WI38 (cell line): ENCODE measurements at regions not wholly inside any gene's neighbourhood (a gene's known extent, or its start where the extent isn't known, plus 50 kb on each side); places are given as distances from the start of the nearest gene placed in this dataset.
"Not testable (repeated sequence)": the region's sequence is repeated elsewhere in the genome, so short reads cannot be mapped to it uniquely, and the experiment has no call there.

Experiments used
- H3K4me3 ChIP-seq: 2 replicates; pipeline ENCODE4 v1.5.1; 2011; ENCODE audit warnings: low read depth, mild to moderate bottlenecking, control low read depth, low read length
- TF ChIP-seq, protein P1 (sequence below): IDR thresholded peaks from 2 replicates; pipeline ENCODE4 v1.5.1; 2012; ENCODE audit warnings: low read depth, mild to moderate bottlenecking, control low read depth, low read length

DNA sequence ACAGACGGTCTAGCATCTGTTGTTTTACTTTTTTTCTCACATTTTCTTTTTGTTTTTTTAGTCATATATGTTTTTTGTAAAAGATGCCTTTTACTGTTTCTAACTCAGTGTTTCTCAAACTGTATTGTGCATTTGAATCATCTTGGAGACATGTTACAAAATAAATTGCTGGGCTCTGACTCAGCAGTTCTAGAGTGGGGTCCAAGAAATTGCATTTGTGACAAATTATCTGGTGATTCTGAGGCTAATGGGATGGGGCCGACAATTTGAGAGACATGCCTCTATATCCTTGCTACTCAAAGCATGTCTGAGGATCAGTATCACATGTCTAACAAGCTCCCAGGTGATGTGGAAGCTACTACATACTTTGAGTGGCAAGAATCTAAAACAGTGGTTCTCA lies 478.8 kb downstream of the PLCL1 start:
- TF ChIP-seq, protein P1, sequence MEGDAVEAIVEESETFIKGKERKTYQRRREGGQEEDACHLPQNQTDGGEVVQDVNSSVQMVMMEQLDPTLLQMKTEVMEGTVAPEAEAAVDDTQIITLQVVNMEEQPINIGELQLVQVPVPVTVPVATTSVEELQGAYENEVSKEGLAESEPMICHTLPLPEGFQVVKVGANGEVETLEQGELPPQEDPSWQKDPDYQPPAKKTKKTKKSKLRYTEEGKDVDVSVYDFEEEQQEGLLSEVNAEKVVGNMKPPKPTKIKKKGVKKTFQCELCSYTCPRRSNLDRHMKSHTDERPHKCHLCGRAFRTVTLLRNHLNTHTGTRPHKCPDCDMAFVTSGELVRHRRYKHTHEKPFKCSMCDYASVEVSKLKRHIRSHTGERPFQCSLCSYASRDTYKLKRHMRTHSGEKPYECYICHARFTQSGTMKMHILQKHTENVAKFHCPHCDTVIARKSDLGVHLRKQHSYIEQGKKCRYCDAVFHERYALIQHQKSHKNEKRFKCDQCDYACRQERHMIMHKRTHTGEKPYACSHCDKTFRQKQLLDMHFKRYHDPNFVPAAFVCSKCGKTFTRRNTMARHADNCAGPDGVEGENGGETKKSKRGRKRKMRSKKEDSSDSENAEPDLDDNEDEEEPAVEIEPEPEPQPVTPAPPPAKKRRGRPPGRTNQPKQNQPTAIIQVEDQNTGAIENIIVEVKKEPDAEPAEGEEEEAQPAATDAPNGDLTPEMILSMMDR = no peak
- H3K4me3 ChIP-seq = no peak overlapping the region

DNA sequence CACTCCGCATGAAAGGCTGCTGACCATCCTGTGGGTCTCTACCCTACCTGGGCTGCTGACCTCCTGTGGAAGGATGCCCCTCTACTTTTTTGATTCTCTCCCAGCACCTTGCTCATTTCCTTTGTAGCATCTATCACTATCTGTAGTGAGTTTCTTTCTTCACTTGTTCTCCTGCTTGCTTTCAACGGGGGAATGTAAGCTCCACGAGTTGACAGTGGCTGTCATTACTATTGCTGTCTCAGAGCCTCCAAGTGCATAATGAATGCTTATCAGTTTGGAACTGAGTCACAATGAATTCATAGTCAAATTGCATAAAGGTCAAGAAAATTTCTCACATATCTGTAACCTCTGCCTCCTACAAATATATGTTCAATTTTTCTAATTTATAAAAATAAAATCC lies 477.7 kb downstream of the PLCL1 start:
- TF ChIP-seq, protein P1 = no peak

DNA sequence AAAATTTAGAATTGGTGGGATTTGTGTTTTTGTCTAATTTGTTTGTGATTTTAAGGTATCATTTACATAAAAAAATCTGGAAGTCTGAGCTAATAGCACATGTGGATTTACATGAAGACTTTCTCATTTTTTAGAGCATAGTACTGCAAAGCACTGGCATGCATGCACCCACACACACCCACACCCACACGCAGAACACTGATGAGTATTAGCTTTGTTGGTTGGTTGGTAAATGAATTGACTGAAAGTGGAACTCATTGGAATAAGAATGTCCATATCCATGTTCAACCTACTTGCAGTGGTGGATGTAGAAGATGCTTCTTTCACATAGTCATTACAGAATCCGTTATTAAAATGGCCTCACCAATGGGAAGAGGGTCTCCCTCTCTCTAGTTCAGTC lies 475.8 kb downstream of the PLCL1 start:
- TF ChIP-seq, protein P1 = no peak
- H3K4me3 ChIP-seq = no peak overlapping the region

More for the DNA sequence above, 477.7 kb downstream of the PLCL1 start:
- H3K4me3 ChIP-seq = no peak overlapping the region

DNA sequence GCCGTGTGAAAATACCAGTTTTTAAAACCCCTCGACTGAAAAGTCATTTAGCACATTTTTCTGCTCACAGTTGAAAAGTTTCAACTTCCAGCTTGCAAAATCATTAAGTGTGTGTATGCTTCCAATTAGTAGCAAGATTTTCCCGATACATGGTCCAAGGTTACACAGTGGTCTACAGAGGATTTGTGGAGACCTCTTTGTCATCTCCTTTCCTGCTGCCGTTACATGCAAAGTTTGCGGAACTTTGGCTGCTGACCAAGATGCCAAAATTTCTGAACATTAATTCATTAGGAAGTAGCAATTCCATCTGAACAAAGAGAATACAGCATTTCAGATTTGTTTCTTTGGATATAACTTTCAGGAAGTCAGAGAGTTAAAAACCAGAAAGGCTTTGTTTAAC lies 474.6 kb downstream of the PLCL1 start:
- no peak overlapping the region for H3K4me3 ChIP-seq
- TF ChIP-seq, protein P1 = no peak

DNA sequence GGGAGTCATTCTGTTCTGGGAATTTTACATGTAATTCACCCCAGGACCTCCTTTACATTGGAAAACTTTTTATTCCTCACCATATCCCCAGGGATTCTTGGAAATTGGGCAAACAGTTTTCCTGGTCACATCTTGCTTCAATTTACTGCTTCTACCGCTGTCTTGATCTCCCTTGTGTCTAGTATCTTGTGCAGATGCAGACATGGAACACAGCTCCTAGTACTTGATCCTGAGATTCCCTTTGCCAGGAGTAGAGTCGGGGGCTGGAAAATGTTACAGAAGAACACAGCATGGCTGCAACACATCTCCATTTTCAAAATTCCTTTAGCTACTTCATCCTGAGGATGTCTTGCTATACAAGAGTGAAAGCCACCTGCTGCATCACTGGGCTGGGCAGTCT lies 472.8 kb downstream of the PLCL1 start:
- H3K4me3 ChIP-seq = no peak overlapping the region
- TF ChIP-seq, protein P1 = no peak

DNA sequence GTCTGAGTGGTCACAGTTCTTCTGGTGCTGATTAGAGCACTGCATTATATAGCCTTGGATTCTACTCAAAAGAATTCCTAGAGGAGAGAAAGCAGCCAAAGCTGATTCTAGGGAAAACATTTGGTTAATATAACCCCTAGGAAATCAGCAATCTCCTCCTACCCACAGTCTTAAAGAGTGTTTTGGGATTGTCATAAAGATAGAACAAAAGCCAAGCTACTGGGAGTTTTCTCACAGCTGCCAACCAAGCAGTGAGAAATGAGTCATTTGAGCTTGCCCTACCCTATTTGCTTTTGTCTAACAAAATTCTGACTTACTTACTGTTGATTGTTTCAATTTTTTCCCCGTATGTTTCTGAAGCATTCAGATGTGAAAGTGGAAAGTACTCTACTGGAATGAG lies 469.3 kb downstream of the PLCL1 start:
- TF ChIP-seq, protein P1 = no peak
- H3K4me3 ChIP-seq = no peak overlapping the region

DNA sequence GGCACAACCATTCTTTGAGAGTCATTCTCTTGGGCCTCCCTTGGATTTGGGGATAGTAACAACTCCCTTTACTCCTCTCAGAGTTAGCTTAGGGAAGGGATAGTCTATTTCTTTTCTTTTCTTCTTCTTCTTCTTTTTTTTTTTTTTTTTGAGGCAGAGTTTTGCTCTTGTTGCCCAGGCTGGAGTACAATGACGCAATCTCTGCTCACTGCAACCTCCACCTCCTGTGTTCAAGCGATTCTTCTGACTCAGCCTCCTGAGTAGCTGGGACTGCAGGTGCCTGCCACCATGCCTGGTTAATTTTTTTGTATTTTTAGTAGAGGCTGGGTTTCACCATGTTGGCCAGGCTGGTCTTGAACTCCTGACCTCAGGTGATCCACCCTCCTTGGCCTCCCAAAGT lies 465.8 kb downstream of the PLCL1 start:
- not testable (repeated sequence) for H3K4me3 ChIP-seq

DNA sequence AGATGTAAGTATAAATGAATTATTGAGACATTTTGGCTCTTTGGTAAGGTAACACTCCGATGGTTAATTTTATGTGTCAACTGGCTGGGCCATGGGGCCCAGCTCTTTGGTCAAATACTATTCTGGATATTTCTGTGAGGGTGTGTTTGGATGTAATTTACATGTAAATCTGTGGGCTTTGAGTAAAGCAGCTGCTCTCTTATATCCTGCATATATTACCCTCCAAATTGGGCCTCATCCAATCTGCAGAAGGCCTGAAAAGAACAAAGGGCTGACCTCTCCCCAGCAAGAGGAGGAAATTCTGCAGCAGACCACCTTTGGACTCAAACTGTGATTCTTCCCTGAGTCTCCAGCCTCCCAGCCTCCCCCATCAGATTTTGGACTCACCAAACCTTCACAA lies 464.1 kb downstream of the PLCL1 start:
- TF ChIP-seq, protein P1 = no peak
- no peak overlapping the region for H3K4me3 ChIP-seq
